Caco-2 (cell line): ENCODE measurements at regions not wholly inside any gene's neighbourhood (a gene's known extent, or its start where the extent isn't known, plus 50 kb on each side); places are given as distances from the start of the nearest gene placed in this dataset.

Experiments
- BruUV-seq: library from RNA; stranded (reverse); fragments of 400-500 nt; replicated peaks from 2 replicates; lab custom pipeline; 2021; lab: Mats Ljungman, UMichigan
- CTCF ChIA-PET: fragments of 300-600 bp; sonication (Branson Sonifier 250); formaldehyde crosslinking; loops from one replicate; lab custom pipeline; 2022; ENCODE audit warnings: antibody characterized with exemption; lab: Charles Lee
- POLR2A ChIA-PET: fragments of 300-600 bp; sonication (Branson Sonifier 250); formaldehyde crosslinking; loops from one replicate; lab custom pipeline; 2022; ENCODE audit warnings: antibody characterized with exemption; lab: Charles Lee
- DNase-seq, 2 experiments: peaks; one replicate each; pipeline versions ENCODE4 v3.0.0 to v3.0.0-alpha.2; 2020 to 2022
- H3K27me3 ChIP-seq: replicated peaks from 2 replicates; pipeline ENCODE4 v1.6.0; 2011; ENCODE audit warnings: low read length; ENCODE audit not compliant: control insufficient read depth, insufficient read depth
- H3K36me3 ChIP-seq: 2 replicates; pipeline ENCODE4 v1.5.1; 2011; ENCODE audit warnings: low read length; ENCODE audit not compliant: control insufficient read depth, insufficient read depth
- H3K4me1 ChIP-seq: fragments of 250-450 bp; sonication (Bioruptor Pico); 2 replicates; pipeline ENCODE4 v1.5.1; 2020; ENCODE audit warnings: mild to moderate bottlenecking
- H3K4me3 ChIP-seq: 2 replicates; pipeline ENCODE4 v1.5.1; 2011; ENCODE audit warnings: low read depth, mild to moderate bottlenecking, control low read depth, low read length
- H3K9me3 ChIP-seq: fragments of 250-450 bp; sonication (Bioruptor Pico); 2 replicates; pipeline ENCODE4 v1.5.1; 2020; ENCODE audit warnings: mild to moderate bottlenecking, moderate library complexity
- H3K27ac Mint-ChIP-seq: one replicate; pipeline ENCODE4 v1.8.0; 2022; ENCODE audit warnings: mixed read lengths; ENCODE audit not compliant: unreplicated experiment
- H3K27me3 Mint-ChIP-seq: one replicate; pipeline ENCODE4 v1.8.0; 2022; ENCODE audit warnings: mixed read lengths; ENCODE audit not compliant: insufficient read depth, unreplicated experiment
- H3K36me3 Mint-ChIP-seq: one replicate; pipeline ENCODE4 v1.8.0; 2022; ENCODE audit warnings: mild to moderate bottlenecking, mixed read lengths; ENCODE audit not compliant: insufficient read depth, unreplicated experiment
- H3K4me1 Mint-ChIP-seq: one replicate; pipeline ENCODE4 v1.8.0; 2022; ENCODE audit warnings: low read depth, mixed read lengths; ENCODE audit not compliant: unreplicated experiment
- H3K4me3 Mint-ChIP-seq: one replicate; pipeline ENCODE4 v1.8.0; 2022; ENCODE audit warnings: mild to moderate bottlenecking, moderate library complexity, mixed read lengths; ENCODE audit not compliant: unreplicated experiment
- H3K9me3 Mint-ChIP-seq: one replicate; pipeline ENCODE4 v1.8.0; 2022; ENCODE audit warnings: mixed read lengths; ENCODE audit not compliant: unreplicated experiment
- intact Hi-C: fragments of 100-400 bp; cut with micrococcal nuclease; formaldehyde crosslinking; loops from one replicate; pipeline ENCODE4 v1.10.0; 2022; ENCODE audit not compliant: unreplicated experiment
- TF ChIP-seq, protein P1 (sequence below), 2 experiments: fragments of 200-600 bp in 1 of 2; IDR thresholded peaks; 1 replicate in 1 of 2; 2 replicates in 1 of 2; pipeline versions ENCODE4 v1.5.1 to v1.8.0; 2011 to 2022; ENCODE audit warnings: antibody characterized with exemption in 1 of 2, control low read depth in 1 of 2, inconsistent platforms in 1 of 2, low read depth in 1 of 2, low read length in 1 of 2, mild to moderate bottlenecking in 1 of 2, moderate library complexity in 1 of 2; ENCODE audit not compliant: insufficient read depth in 1 of 2, severe bottlenecking in 1 of 2, unreplicated experiment in 1 of 2

DNA sequence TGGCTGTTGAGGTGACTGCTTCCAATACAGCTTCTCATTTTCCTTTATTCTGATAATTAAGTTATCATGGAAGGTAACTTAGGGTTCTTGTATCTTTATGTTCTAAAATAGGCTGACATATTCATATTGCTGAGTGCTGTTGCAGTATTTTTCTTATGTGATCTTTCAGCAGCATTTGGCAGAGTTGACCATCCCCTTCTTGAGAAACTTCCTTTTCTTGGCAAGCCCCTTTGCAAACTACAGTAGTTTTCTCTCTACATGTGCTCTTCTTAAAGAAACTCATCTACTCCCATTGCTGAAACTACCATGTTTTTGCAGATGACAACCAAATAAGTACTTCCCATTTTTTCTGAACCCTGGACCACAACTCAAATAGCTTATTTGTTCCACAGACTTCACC is 476.5 kb upstream of the TRIB2 start:
- no peaks in the 10 kb centered on the region for H3K9me3 ChIP-seq

DNA sequence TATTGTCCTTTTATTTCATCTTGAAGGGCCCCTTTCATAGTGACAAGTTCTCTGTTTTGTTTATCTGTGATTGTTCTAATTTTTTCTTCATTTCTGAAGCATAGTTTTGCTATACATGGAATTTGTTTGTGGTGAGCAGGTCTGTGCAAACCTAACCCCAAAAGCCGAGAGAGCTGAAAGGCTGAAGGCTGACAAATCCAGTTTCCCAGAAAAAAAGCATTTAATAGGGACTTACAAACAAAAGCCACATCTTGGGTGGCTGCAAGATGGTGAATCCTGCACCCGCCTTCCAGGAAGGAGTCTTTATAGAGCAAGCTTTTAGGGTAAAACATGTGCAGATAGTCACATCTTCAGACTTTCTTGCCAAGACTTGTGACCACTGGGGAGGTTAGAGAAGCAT is 473.4 kb upstream of the TRIB2 start:
- Mint-ChIP-seq H3K27ac (no peak overlapping the region), H3K36me3 (no peaks in the 10 kb centered on the region), H3K9me3 (no peaks in the 10 kb centered on the region), H3K4me1 (no peaks in the 10 kb centered on the region), H3K27me3 (peaks cover 4% of the 10 kb centered on the region), H3K4me3 (no peak overlapping the region)
- BruUV-seq, result no TSS peak
- no peaks in the 10 kb centered on the region for H3K27me3 ChIP-seq
- H3K4me3 ChIP-seq, result no peak overlapping the region
- no peaks in the 10 kb centered on the region for H3K36me3 ChIP-seq
- POLR2A ChIA-PET, result no interaction called here
- intact Hi-C loops, result no loop called here
- H3K4me1 ChIP-seq, result no peaks in the 10 kb centered on the region
- DNase-seq, result no peak
- no peaks in the 10 kb centered on the region for H3K9me3 ChIP-seq
- CTCF ChIA-PET, result no interaction called here
- TF ChIP-seq, protein P1, sequence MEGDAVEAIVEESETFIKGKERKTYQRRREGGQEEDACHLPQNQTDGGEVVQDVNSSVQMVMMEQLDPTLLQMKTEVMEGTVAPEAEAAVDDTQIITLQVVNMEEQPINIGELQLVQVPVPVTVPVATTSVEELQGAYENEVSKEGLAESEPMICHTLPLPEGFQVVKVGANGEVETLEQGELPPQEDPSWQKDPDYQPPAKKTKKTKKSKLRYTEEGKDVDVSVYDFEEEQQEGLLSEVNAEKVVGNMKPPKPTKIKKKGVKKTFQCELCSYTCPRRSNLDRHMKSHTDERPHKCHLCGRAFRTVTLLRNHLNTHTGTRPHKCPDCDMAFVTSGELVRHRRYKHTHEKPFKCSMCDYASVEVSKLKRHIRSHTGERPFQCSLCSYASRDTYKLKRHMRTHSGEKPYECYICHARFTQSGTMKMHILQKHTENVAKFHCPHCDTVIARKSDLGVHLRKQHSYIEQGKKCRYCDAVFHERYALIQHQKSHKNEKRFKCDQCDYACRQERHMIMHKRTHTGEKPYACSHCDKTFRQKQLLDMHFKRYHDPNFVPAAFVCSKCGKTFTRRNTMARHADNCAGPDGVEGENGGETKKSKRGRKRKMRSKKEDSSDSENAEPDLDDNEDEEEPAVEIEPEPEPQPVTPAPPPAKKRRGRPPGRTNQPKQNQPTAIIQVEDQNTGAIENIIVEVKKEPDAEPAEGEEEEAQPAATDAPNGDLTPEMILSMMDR (IDR thresholded peaks at IDR 0.05; ENCODE audit: insufficient read depth in 1 of 2, low read depth in 1 of 2, low read length in 1 of 2, severe bottlenecking in 1 of 2, unreplicated experiment in 1 of 2), result no peak

More for the DNA sequence above, 476.5 kb upstream of the TRIB2 start:
- Histone ChIP-seq H3K27me3 (no peaks in the 10 kb centered on the region), H3K4me1 (no peaks in the 10 kb centered on the region), H3K36me3 (no peaks in the 10 kb centered on the region), H3K4me3 (no peak overlapping the region)
- Mint-ChIP-seq H3K36me3 (no peaks in the 10 kb centered on the region), H3K4me3 (no peak overlapping the region), H3K27me3 (peaks cover 4% of the 10 kb centered on the region), H3K27ac (no peak overlapping the region), H3K4me1 (no peaks in the 10 kb centered on the region), H3K9me3 (no peaks in the 10 kb centered on the region)
- no TSS peak for BruUV-seq
- intact Hi-C loops, result no loop called here
- POLR2A ChIA-PET, result no interaction called here
- CTCF ChIA-PET, result no interaction called here
- DNase-seq, result no peak
- TF ChIP-seq, protein P1 (IDR thresholded peaks at IDR 0.05; ENCODE audit: insufficient read depth in 1 of 2, low read depth in 1 of 2, low read length in 1 of 2, severe bottlenecking in 1 of 2, unreplicated experiment in 1 of 2), result no peak

DNA sequence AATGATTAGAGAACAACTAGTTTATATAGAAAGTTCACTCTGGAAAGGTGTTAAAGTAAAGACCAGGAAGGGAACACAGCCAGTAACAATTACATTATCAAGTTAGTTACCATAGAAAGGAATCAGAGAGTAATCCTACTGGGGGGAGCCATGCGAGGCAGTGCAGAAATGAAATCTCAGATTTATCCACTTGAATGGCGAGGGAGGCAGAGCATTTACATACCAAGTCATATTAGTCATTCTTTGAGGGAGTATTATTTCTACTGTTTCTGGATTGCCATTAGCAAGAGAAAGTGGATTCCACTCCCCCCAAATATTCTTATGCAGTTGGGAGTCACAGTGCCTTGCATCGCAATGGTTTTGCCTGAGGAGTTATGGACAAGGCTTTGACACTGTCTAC is 472.7 kb upstream of the TRIB2 start:
- Histone ChIP-seq H3K4me1 (no peaks in the 10 kb centered on the region), H3K27me3 (no peaks in the 10 kb centered on the region), H3K9me3 (no peaks in the 10 kb centered on the region), H3K4me3 (no peak overlapping the region), H3K36me3 (no peaks in the 10 kb centered on the region)
- Mint-ChIP-seq H3K9me3 (no peaks in the 10 kb centered on the region), H3K27me3 (no peaks in the 10 kb centered on the region), H3K4me1 (no peaks in the 10 kb centered on the region), H3K4me3 (no peak overlapping the region), H3K27ac (no peak overlapping the region), H3K36me3 (no peaks in the 10 kb centered on the region)
- BruUV-seq, result no TSS peak
- DNase-seq, result no peak
- POLR2A ChIA-PET, result no interaction called here
- TF ChIP-seq, protein P1 (IDR thresholded peaks at IDR 0.05; ENCODE audit: insufficient read depth in 1 of 2, low read depth in 1 of 2, low read length in 1 of 2, severe bottlenecking in 1 of 2, unreplicated experiment in 1 of 2), result no peak
- intact Hi-C loops, result no loop called here
- CTCF ChIA-PET, result no interaction called here
